MM.1S (cell line): ENCODE measurements at regions not wholly inside any gene's neighbourhood (a gene's known extent, or its start where the extent isn't known, plus 50 kb on each side); places are given as distances from the start of the nearest gene placed in this dataset.

Source experiments
- DNase-seq: peaks from one replicate; pipeline ENCODE4 v3.0.0-alpha.2; 2015
- H2AFZ ChIP-seq: fragments of 300-600 bp; sonication (generic); 2 replicates; pipeline ENCODE4 v1.6.0; 2016; ENCODE audit warnings: antibody characterized with exemption, low read length
- H3F3A ChIP-seq: fragments of 300-600 bp; sonication (generic); 2 replicates; pipeline ENCODE4 v1.6.1; 2016; ENCODE audit warnings: mild to moderate bottlenecking, antibody characterized with exemption, low read length, moderate library complexity, mixed read lengths; ENCODE audit not compliant: insufficient read depth
- H3K27ac ChIP-seq: fragments of 300-600 bp; sonication (generic); 2 replicates; pipeline ENCODE4 v1.5.1; 2016; ENCODE audit warnings: mild to moderate bottlenecking, low read length
- H3K27me3 ChIP-seq: fragments of 300-600 bp; sonication (generic); replicated peaks from 2 replicates; pipeline ENCODE4 v1.6.0; 2016; ENCODE audit warnings: low read length; ENCODE audit not compliant: insufficient read depth
- H3K36me3 ChIP-seq: fragments of 300-600 bp; sonication (generic); replicated peaks from 2 replicates; pipeline ENCODE4 v1.6.1; 2016; ENCODE audit warnings: mild to moderate bottlenecking, low read length, mixed read lengths; ENCODE audit not compliant: insufficient read depth
- H3K4me1 ChIP-seq: fragments of 300-600 bp; sonication (generic); 2 replicates; pipeline ENCODE4 v1.6.1; 2016; ENCODE audit warnings: low read length, mixed read lengths
- H3K4me2 ChIP-seq: fragments of 300-600 bp; sonication (generic); 2 replicates; pipeline ENCODE4 v1.6.0; 2016; ENCODE audit warnings: low read depth, low read length
- H3K4me3 ChIP-seq: fragments of 300-600 bp; sonication (generic); 2 replicates; pipeline ENCODE4 v1.5.1; 2016; ENCODE audit warnings: low read length, mixed read lengths
- H3K79me2 ChIP-seq: fragments of 300-600 bp; sonication (generic); 2 replicates; pipeline ENCODE4 v1.6.1; 2016; ENCODE audit warnings: mixed run types, low read length, mixed read lengths
- H3K9ac ChIP-seq: fragments of 300-600 bp; sonication (generic); 2 replicates; pipeline ENCODE4 v1.6.1; 2016; ENCODE audit warnings: low read length, mixed read lengths
- H3K9me2 ChIP-seq: fragments of 300-600 bp; sonication (generic); replicated peaks from 2 replicates; pipeline ENCODE4 v1.6.1; 2016; ENCODE audit warnings: mild to moderate bottlenecking, low read length, mixed read lengths; ENCODE audit not compliant: insufficient read depth
- H3K9me3 ChIP-seq: fragments of 300-600 bp; sonication (generic); replicated peaks from 2 replicates; pipeline ENCODE4 v1.6.1; 2016; ENCODE audit warnings: mild to moderate bottlenecking, low read length, mixed read lengths; ENCODE audit not compliant: insufficient read depth
- H4K20me1 ChIP-seq: fragments of 300-600 bp; sonication (generic); 2 replicates; pipeline ENCODE4 v1.6.1; 2016; ENCODE audit warnings: mild to moderate bottlenecking, low read length, moderate library complexity, mixed read lengths; ENCODE audit not compliant: insufficient read depth
- EZH2 ChIP-seq: fragments of 300-600 bp; sonication (generic); optimal IDR thresholded peaks from 2 replicates; pipeline ENCODE3; 2017; ENCODE audit warnings: low read depth, mild to moderate bottlenecking, antibody characterized with exemption, low read length, mixed read lengths
- EZH2phosphoT487 ChIP-seq: fragments of 300-600 bp; sonication (generic); IDR thresholded peaks from 2 replicates; pipeline ENCODE4 v1.6.1; 2018; ENCODE audit warnings: antibody characterized with exemption, low read length
- TF ChIP-seq, protein P1 (sequence below): fragments of 300-600 bp; sonication (generic); IDR thresholded peaks from 2 replicates; pipeline ENCODE4 v1.5.1; 2016; ENCODE audit warnings: antibody characterized with exemption, low read length, mixed read lengths

DNA sequence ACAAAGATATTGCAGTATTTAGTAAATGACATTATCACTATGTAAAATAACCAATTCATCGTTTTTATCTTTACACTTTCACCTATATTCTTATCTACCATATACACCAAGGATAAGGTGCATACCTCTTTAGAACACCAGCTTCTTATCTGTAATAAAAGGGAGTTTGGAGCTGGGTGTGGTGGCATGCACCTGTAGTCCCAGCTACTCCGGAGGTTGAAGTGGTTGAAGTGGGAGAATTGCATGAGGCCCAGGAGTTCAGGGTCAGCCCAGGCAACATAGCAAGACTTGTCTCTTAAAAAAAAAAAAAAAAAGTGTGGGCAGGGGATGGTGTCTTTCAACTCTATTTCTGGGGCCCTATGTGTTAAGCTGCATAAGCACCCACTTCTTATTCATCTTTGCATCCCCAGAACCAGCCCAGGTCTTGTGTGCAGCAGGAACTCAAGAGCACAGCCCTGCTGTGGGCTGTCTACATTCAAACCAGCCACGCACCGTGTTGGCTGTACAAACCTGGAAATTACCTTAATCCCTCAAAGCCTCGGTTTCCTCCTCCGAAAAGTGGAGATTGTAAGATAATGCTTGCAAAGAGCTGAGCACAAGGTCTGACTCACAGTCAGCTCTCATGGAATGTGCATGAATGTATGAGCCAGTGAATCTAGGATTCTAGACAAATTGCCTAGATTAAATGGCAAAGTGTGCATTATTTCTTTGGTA lies 256.6 kb upstream of the FOXN3 start:
- no peaks in the 10 kb centered on the region for H3K4me1 ChIP-seq
- H3K27ac ChIP-seq, result no peak overlapping the region
- no peak for DNase-seq

DNA sequence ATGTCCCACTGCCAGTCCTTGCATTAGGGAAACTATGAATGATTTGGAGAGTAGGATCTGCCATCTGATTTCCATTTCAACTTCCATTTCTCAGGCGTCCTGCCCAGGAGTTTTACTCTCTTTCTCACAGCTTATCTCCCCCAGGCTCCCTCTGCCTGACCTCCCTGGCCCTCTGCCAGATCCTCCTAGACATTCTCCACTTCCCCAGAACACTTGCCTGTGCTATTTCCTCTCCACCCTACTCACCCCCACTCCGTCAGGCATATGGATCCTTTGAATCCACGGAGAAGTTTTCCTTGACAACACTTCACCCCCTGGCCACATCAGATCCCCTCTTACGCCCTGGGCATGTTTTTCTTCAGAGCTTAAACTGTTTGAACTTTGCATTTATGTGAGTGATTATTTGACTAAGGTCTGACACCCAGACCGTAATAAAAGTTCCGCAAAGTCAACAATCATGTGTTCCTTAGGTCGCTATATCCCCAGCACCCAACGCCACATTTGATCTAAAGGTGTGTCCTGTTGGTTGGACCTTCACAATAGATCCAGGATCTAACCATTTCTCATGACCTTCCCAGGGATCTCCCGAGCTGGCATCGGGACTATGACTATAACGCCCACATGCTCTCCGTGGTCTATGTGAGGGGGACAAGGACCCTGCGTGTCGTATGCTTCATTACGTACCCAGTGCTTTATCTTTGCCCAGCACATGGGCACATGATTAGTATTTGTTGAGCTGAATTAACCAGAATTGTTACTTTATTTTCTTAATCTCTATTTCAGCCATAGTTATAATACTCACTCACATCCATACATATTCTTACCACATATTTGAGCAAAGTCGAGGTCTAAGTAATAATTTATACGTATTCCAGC lies 255.8 kb upstream of the FOXN3 start:
- H2AFZ ChIP-seq, result no peak overlapping the region
- H3K79me2 ChIP-seq, result no peaks in the 10 kb centered on the region
- no peak overlapping the region for H3K4me3 ChIP-seq
- H3F3A ChIP-seq, result no peaks in the 10 kb centered on the region
- no peaks in the 10 kb centered on the region for H3K36me3 ChIP-seq
- H3K27me3 ChIP-seq, result no peaks in the 10 kb centered on the region
- H3K4me2 ChIP-seq, result no peak overlapping the region
- TF ChIP-seq EZH2, result no peak
- TF ChIP-seq, protein P1, sequence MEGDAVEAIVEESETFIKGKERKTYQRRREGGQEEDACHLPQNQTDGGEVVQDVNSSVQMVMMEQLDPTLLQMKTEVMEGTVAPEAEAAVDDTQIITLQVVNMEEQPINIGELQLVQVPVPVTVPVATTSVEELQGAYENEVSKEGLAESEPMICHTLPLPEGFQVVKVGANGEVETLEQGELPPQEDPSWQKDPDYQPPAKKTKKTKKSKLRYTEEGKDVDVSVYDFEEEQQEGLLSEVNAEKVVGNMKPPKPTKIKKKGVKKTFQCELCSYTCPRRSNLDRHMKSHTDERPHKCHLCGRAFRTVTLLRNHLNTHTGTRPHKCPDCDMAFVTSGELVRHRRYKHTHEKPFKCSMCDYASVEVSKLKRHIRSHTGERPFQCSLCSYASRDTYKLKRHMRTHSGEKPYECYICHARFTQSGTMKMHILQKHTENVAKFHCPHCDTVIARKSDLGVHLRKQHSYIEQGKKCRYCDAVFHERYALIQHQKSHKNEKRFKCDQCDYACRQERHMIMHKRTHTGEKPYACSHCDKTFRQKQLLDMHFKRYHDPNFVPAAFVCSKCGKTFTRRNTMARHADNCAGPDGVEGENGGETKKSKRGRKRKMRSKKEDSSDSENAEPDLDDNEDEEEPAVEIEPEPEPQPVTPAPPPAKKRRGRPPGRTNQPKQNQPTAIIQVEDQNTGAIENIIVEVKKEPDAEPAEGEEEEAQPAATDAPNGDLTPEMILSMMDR, result no peak
- TF ChIP-seq EZH2phosphoT487, result no peak
- H3K4me1 ChIP-seq, result no peaks in the 10 kb centered on the region
- H3K9me3 ChIP-seq, result no peaks in the 10 kb centered on the region
- no peaks in the 10 kb centered on the region for H4K20me1 ChIP-seq
- H3K9ac ChIP-seq, result no peak overlapping the region
- no peak for DNase-seq
- H3K27ac ChIP-seq, result no peak overlapping the region
- H3K9me2 ChIP-seq, result no peaks in the 10 kb centered on the region

More for the DNA sequence above, 256.6 kb upstream of the FOXN3 start:
- no peaks in the 10 kb centered on the region for H3F3A ChIP-seq
- H3K9me3 ChIP-seq, result no peaks in the 10 kb centered on the region
- TF ChIP-seq EZH2 (no peak), EZH2phosphoT487 (no peak)
- TF ChIP-seq, protein P1, result no peak
- H3K79me2 ChIP-seq, result no peaks in the 10 kb centered on the region
- no peaks in the 10 kb centered on the region for H3K36me3 ChIP-seq
- H4K20me1 ChIP-seq, result no peaks in the 10 kb centered on the region
- H3K9ac ChIP-seq, result no peak overlapping the region
- no peaks in the 10 kb centered on the region for H3K27me3 ChIP-seq
- H3K4me3 ChIP-seq, result no peak overlapping the region
- no peak overlapping the region for H2AFZ ChIP-seq
- H3K4me2 ChIP-seq, result no peak overlapping the region
- no peaks in the 10 kb centered on the region for H3K9me2 ChIP-seq

DNA sequence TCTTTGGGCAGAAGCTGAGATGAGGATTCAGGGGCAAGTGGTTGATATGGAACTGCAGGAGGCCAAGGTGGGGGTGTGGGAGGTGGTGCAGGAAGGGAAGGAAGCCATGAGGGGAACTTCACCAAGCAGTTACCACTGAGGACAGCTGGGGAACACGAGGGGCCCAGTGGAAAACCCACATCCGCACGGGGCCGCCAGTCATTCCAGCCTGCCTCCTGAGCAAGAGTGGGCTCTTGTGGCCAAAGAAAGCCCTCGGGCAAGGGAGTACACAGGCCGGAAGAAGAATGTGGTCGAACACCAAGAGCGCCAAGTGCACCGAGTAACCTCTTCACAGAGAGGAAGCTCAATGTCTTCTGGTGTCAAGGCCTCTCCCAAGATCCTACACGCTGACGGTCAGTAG lies 252.2 kb upstream of the FOXN3 start:
- Histone ChIP-seq H3K9me3 (no peaks in the 10 kb centered on the region), H3F3A (no peaks in the 10 kb centered on the region), H3K36me3 (no peaks in the 10 kb centered on the region), H3K9ac (no peak overlapping the region), H4K20me1 (no peaks in the 10 kb centered on the region), H3K27me3 (no peaks in the 10 kb centered on the region), H3K4me3 (no peak overlapping the region), H3K4me1 (no peaks in the 10 kb centered on the region), H2AFZ (no peak overlapping the region), H3K9me2 (no peaks in the 10 kb centered on the region), H3K27ac (no peak overlapping the region), H3K4me2 (no peak overlapping the region), H3K79me2 (no peaks in the 10 kb centered on the region)
- no peak for TF ChIP-seq EZH2
- no peak for TF ChIP-seq EZH2phosphoT487
- TF ChIP-seq, protein P1, result no peak
- no peak for DNase-seq
